GM12878 (cell line): ENCODE measurements at regions not wholly inside any gene's neighbourhood (a gene's known extent, or its start where the extent isn't known, plus 50 kb on each side); places are given as distances from the start of the nearest gene placed in this dataset.

Experiments used
- CEBPB ChIP-seq, 2 experiments: fragments of 150-350 bp in 1 of 2; IDR thresholded peaks; 2 replicates each; pipeline ENCODE4 v1.6.1; 2012 to 2014; ENCODE audit warnings: low read depth in 2 of 2, low read length in 2 of 2, borderline replicate concordance in 1 of 2, inconsistent platforms in 1 of 2
- ESRRA ChIP-seq: IDR thresholded peaks from 2 replicates; pipeline ENCODE4 v1.6.1; 2012; ENCODE audit warnings: mild to moderate bottlenecking, low read length, improper control_type of control experiment
- EZH2 ChIP-seq: IDR thresholded peaks from 2 replicates; pipeline ENCODE4 v1.6.1; 2012; ENCODE audit warnings: low read depth, mild to moderate bottlenecking, control low read depth, inconsistent platforms, low read length, borderline replicate concordance; ENCODE audit not compliant: control insufficient read depth
- GATAD2B ChIP-seq: fragments of 450-650 bp; conservative IDR thresholded peaks from 2 replicates; pipeline ENCODE4 v1.6.1; 2017; ENCODE audit warnings: low read depth, mild to moderate bottlenecking, moderate library complexity
- NFYB ChIP-seq: IDR thresholded peaks from 2 replicates; pipeline ENCODE4 v1.6.1; 2011; ENCODE audit warnings: low read depth, mild to moderate bottlenecking, low read length, improper control_type of control experiment, moderate library complexity; ENCODE audit not compliant: insufficient read depth
- POLR2AphosphoS2 ChIP-seq: IDR thresholded peaks from 2 replicates; pipeline ENCODE4 v1.6.1; 2011; ENCODE audit warnings: low read depth, mild to moderate bottlenecking, low read length, improper control_type of control experiment, moderate library complexity
- POLR2AphosphoS5 ChIP-seq: IDR thresholded peaks from 2 replicates; pipeline ENCODE4 v1.6.1; 2011; ENCODE audit warnings: mild to moderate bottlenecking, low read length, inconsistent platforms
- RAD21 ChIP-seq: IDR thresholded peaks from 2 replicates; pipeline ENCODE4 v1.6.1; 2011; ENCODE audit warnings: mild to moderate bottlenecking, low read depth, low read length, moderate library complexity; ENCODE audit not compliant: insufficient read depth
- RCOR1 ChIP-seq: conservative IDR thresholded peaks from 2 replicates; pipeline ENCODE4 v1.6.1; 2012; ENCODE audit warnings: low read depth, low read length, improper control_type of control experiment
- SKIL ChIP-seq: fragments of 450-650 bp; IDR thresholded peaks from 2 replicates; pipeline ENCODE4 v1.6.1; 2017; ENCODE audit warnings: mild to moderate bottlenecking, low read depth, inconsistent platforms; ENCODE audit not compliant: poor library complexity, severe bottlenecking
- ZNF274 ChIP-seq: IDR thresholded peaks from one replicate; pipeline ENCODE4 v1.8.0; 2011; ENCODE audit not compliant: insufficient read length, insufficient read depth
- TF ChIP-seq, protein P1 (sequence below), 3 experiments: IDR thresholded peaks in 2 of 3; conservative IDR thresholded peaks in 1 of 3; 2 replicates each; pipeline ENCODE4 v1.5.1; 2011; ENCODE audit warnings: low read depth in 3 of 3, low read length in 3 of 3, mild to moderate bottlenecking in 3 of 3, control low read depth in 2 of 3, moderate library complexity in 2 of 3, inconsistent platforms in 1 of 3, mixed read lengths in 1 of 3; ENCODE audit not compliant: control insufficient read depth in 2 of 3, insufficient read depth in 1 of 3; ENCODE audit errors: extremely low read depth in 1 of 3
- TF ChIP-seq, protein P2 (sequence below): IDR thresholded peaks from 2 replicates; pipeline ENCODE4 v1.6.1; 2012; ENCODE audit warnings: mild to moderate bottlenecking, low read depth, low read length

GRCh38 chr15:98164571-98164970 lies 204.1 kb downstream of the ARRDC4 start:
- TF ChIP-seq, protein P1, sequence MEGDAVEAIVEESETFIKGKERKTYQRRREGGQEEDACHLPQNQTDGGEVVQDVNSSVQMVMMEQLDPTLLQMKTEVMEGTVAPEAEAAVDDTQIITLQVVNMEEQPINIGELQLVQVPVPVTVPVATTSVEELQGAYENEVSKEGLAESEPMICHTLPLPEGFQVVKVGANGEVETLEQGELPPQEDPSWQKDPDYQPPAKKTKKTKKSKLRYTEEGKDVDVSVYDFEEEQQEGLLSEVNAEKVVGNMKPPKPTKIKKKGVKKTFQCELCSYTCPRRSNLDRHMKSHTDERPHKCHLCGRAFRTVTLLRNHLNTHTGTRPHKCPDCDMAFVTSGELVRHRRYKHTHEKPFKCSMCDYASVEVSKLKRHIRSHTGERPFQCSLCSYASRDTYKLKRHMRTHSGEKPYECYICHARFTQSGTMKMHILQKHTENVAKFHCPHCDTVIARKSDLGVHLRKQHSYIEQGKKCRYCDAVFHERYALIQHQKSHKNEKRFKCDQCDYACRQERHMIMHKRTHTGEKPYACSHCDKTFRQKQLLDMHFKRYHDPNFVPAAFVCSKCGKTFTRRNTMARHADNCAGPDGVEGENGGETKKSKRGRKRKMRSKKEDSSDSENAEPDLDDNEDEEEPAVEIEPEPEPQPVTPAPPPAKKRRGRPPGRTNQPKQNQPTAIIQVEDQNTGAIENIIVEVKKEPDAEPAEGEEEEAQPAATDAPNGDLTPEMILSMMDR (IDR thresholded peaks at IDR 0.05 in 2 of 3, conservative IDR thresholded peaks at IDR 0.05 in 1 of 3; ENCODE audit: control insufficient read depth in 2 of 3, extremely low read depth in 1 of 3, insufficient read depth in 1 of 3, low read depth in 3 of 3, low read length in 3 of 3) = no peak
- TF ChIP-seq RCOR1 = no peak
- no peak for TF ChIP-seq GATAD2B
- TF ChIP-seq SKIL = no peak
- TF ChIP-seq EZH2 = no peak
- TF ChIP-seq ZNF274 = no peak
- TF ChIP-seq, protein P2, sequence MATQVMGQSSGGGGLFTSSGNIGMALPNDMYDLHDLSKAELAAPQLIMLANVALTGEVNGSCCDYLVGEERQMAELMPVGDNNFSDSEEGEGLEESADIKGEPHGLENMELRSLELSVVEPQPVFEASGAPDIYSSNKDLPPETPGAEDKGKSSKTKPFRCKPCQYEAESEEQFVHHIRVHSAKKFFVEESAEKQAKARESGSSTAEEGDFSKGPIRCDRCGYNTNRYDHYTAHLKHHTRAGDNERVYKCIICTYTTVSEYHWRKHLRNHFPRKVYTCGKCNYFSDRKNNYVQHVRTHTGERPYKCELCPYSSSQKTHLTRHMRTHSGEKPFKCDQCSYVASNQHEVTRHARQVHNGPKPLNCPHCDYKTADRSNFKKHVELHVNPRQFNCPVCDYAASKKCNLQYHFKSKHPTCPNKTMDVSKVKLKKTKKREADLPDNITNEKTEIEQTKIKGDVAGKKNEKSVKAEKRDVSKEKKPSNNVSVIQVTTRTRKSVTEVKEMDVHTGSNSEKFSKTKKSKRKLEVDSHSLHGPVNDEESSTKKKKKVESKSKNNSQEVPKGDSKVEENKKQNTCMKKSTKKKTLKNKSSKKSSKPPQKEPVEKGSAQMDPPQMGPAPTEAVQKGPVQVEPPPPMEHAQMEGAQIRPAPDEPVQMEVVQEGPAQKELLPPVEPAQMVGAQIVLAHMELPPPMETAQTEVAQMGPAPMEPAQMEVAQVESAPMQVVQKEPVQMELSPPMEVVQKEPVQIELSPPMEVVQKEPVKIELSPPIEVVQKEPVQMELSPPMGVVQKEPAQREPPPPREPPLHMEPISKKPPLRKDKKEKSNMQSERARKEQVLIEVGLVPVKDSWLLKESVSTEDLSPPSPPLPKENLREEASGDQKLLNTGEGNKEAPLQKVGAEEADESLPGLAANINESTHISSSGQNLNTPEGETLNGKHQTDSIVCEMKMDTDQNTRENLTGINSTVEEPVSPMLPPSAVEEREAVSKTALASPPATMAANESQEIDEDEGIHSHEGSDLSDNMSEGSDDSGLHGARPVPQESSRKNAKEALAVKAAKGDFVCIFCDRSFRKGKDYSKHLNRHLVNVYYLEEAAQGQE = no peak
- no peak for TF ChIP-seq POLR2AphosphoS5
- TF ChIP-seq ESRRA = no peak
- no peak for TF ChIP-seq NFYB
- TF ChIP-seq POLR2AphosphoS2 = no peak
- no peak for TF ChIP-seq RAD21
- no peak for TF ChIP-seq CEBPB (IDR thresholded peaks at IDR 0.05; ENCODE audit: borderline replicate concordance in 1 of 2, low read depth in 2 of 2, low read length in 2 of 2)
